ENCODE measurements at regions not wholly inside any gene's neighbourhood (a gene's known extent, or its start where the extent isn't known, plus 50 kb on each side); places are given as distances from the start of the nearest gene placed in this dataset.

DNA sequence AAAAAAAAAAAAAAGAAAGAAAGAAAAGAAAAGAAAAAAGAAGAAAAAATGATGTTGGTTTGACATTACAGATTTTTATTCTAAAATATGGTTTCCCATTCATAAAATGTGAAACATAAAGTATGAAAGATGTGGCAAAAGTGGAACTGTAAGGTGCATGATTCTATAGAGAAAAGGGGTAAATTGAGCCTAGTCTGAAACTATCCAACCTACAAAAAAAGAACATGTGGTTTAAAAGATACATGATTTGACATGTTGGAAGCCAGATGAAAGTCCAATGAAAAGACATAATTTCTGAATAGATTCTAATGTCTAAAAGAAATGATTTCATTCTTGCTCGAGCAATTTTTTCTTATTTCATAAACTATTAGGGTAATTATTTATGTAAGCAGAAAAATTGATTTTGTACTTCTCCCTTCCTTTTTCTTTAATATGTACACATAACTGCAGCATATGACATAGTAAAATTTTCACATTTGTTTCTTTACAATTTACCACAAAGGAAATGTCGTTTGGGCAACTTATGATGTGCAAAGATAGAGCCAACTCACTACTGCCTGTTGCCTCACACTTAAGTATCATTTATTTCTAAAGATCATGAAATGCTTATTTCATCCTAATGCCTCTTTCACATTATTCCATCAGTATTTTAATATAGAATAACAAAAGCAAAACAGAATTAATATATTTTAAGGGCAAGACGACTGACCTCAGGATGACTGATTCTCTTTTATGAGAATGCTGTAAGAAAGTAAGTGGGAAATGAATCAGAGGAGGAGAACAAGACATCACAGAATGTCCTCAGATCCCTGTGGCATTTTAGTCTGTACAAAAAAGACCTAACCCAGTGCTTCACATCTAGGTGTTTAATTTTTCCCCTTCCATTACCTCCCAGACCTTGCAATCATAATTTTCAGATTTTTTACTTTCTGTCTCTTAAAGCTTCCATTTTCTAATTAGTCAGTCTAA lies 165.8 kb upstream of the HMCN1 start (continued):
- no peak for TF ChIP-seq MXI1 (IDR thresholded peaks at IDR 0.05; ENCODE audit: borderline replicate concordance, low read depth, low read length)

DNA sequence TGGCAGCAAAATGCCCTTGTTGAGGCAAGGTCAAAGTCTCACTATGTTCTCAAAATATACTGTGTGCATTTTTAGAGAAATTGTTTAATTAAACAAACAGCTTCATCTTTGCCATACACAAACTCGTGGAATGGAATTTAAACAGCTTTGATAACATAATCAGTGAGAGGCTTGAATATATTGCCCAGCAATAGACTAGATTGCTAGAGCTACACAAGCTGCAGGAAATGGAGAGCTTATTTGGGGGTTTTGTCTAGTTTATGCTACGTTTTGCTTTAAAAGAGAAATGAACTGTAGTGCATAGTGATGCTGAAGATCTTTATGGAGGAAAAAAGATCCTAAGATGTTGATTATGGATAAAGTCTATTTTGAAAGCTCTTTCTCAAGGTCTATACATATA lies 166.8 kb upstream of the HMCN1 start:
- Histone ChIP-seq H3K36me3 (ENCODE audit: control insufficient read depth, insufficient read depth, low read length) (no peaks in the 10 kb centered on the region), H3K56ac (ENCODE audit: extremely low read depth, insufficient read depth, low read length) (0 out of 2 replicates have a peak overlapping the region, but pooled peaks have one; percentile 45), H3K4me3 (ENCODE audit: insufficient read depth, low read depth, low read length) (no peak overlapping the region), H4K20me1 (ENCODE audit: insufficient read depth, low read length) (no peaks in the 10 kb centered on the region), H3K79me1 (ENCODE audit: low read depth in 1 of 2, low read length in 2 of 2) (no peaks in the 10 kb centered on the region), H4K91ac (ENCODE audit: insufficient read depth, low read depth, low read length) (peak overlapping the region; percentile 53; the same call in 1 of the 2 replicates), H3K18ac (ENCODE audit: low read depth, low read length) (peak overlapping the region; percentile 78; the same call in 1 of the 2 replicates), H2BK15ac (ENCODE audit: low read depth, low read length) (peak overlapping the region; percentile 43; the same call in 1 of the 3 replicates), H3K4me1 (ENCODE audit: control insufficient read depth, insufficient read depth, low read length) (peaks cover 12% of the 10 kb centered on the region), H2AK9ac (replicated peaks; ENCODE audit: low read depth, low read length, poor library complexity) (no peak overlapping the region), H3K4ac (ENCODE audit: low read depth, low read length) (peak overlapping the region; percentile 47; the same call in 1 of the 2 replicates), H3K9me3 (ENCODE audit: control insufficient read depth, insufficient read depth, low read length) (no peaks in the 10 kb centered on the region; the same call in 1 of the 2 replicates), H4K5ac (ENCODE audit: low read depth, low read length) (0 out of 2 replicates have a peak overlapping the region, but pooled peaks have one; percentile 64), H3K27ac (ENCODE audit: insufficient read depth, low read length) (peak overlapping the region; percentile 68; the same call in 1 of the 2 replicates), H2BK120ac (ENCODE audit: low read depth, low read length) (0 out of 2 replicates have a peak overlapping the region, but pooled peaks have one; percentile 60), H2BK5ac (ENCODE audit: low read depth, low read length, poor library complexity, severe bottlenecking) (peak overlapping the region; percentile 22), H3K4me2 (ENCODE audit: low read depth, low read length) (peak overlapping the region; percentile 65; the same call in 1 of the 2 replicates), H3K9me1 (ENCODE audit: insufficient read depth, low read length) (no peaks in the 10 kb centered on the region), H3K23ac (ENCODE audit: low read depth, low read length) (no peak overlapping the region), H3K9ac (ENCODE audit: low read depth, low read length) (no peak overlapping the region; the same call in 1 of the 2 replicates), H2AFZ (replicated peaks; ENCODE audit: low read length, poor library complexity) (no peak overlapping the region), H3K14ac (replicated peaks; ENCODE audit: low read depth, low read length) (peak overlapping the region; percentile 59; the same call in 1 of the 2 replicates), H3K27me3 (ENCODE audit: control insufficient read depth, insufficient read depth, low read length) (no peaks in the 10 kb centered on the region), H2BK20ac (ENCODE audit: low read depth, low read length) (peak overlapping the region; percentile 27; the same call in 1 of the 2 replicates), H4K8ac (ENCODE audit: low read depth in 2 of 2, low read length in 2 of 2) (0 out of 4 replicates have a peak overlapping the region, but pooled peaks of 1 of the 2 experiments have one; percentile 53), H2AK5ac (ENCODE audit: low read depth, low read length) (no peak overlapping the region; the same call in 1 of the 2 replicates)
- ChIA-PET POLR2A (ENCODE audit: unreplicated experiment) (no interaction called here), CTCF (interaction anchor here (0.8 to 0.9 kb wide), 2 partner anchors 81 to 102 kb away, joined by 3 read pairs; no protein-coding TSS in a partner anchor)
- DNase-seq (no peak), ATAC-seq (ENCODE audit: low read depth) (peak; percentile 45)
- intact Hi-C loops (cut with micrococcal nuclease), result no loop called here
- WGBS, 2 experiments (ENCODE audit: extremely low coverage in 2 of 2, insufficient read length in 1 of 2), result 20% methylated on average over 1 of the region's 2 CpGs; no CpG with 5 or more reads in 1 of the 2 experiments
- in situ Hi-C loops (cut with MboI; ENCODE audit: low sequenced_read_pairs), result no loop called here
- TF ChIP-seq CHD1 (IDR thresholded peaks at IDR 0.05; ENCODE audit: low read depth, low read length) (no peak), FOS (IDR thresholded peaks at IDR 0.05; ENCODE audit: low read depth, low read length) (no peak)
- TF ChIP-seq, protein P1, sequence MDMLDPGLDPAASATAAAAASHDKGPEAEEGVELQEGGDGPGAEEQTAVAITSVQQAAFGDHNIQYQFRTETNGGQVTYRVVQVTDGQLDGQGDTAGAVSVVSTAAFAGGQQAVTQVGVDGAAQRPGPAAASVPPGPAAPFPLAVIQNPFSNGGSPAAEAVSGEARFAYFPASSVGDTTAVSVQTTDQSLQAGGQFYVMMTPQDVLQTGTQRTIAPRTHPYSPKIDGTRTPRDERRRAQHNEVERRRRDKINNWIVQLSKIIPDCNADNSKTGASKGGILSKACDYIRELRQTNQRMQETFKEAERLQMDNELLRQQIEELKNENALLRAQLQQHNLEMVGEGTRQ (IDR thresholded peaks at IDR 0.05; ENCODE audit: low read depth, low read length), result no peak
- dilution Hi-C loops (cut with HindIII; ENCODE audit: low sequenced_read_pairs, unreplicated experiment), result no loop called here
- no TSS peak for BruUV-seq (replicated peaks)

Measured in IMR-90 (cell line).